ENCODE measurements at regions not wholly inside any gene's neighbourhood (a gene's known extent, or its start where the extent isn't known, plus 50 kb on each side); places are given as distances from the start of the nearest gene placed in this dataset.

GRCh38 chr16:11470676-11471415 is 115.9 kb downstream of the LITAF start:
- no peaks in the 10 kb centered on the region for H3K27me3 ChIP-seq
- no peaks in the 10 kb centered on the region for H3K36me3 ChIP-seq
- intact Hi-C loops (cut with DNase I) = no loop called here
- H3K27ac ChIP-seq = no peak overlapping the region
- DNase-seq (ENCODE audit: low spot score in 2 of 2) = no peak
- H3K4me3 ChIP-seq = no peak overlapping the region
- H3K4me1 ChIP-seq = no peaks in the 10 kb centered on the region
- TF ChIP-seq CTCF (IDR thresholded peaks at IDR 0.05) = no peak
- H3K9me3 ChIP-seq = no peaks in the 10 kb centered on the region

GRCh38 chr16:11471548-11471947 is 115.2 kb downstream of the LITAF start:
- intact Hi-C loops (cut with DNase I) = no loop called here
- H3K9me3 ChIP-seq = no peaks in the 10 kb centered on the region
- no peak for TF ChIP-seq CTCF (IDR thresholded peaks at IDR 0.05)
- DNase-seq (ENCODE audit: low spot score in 2 of 2) = no peak
- H3K36me3 ChIP-seq = no peaks in the 10 kb centered on the region
- no peaks in the 10 kb centered on the region for H3K27me3 ChIP-seq
- H3K27ac ChIP-seq = no peak overlapping the region
- H3K4me1 ChIP-seq = no peaks in the 10 kb centered on the region
- no peak overlapping the region for H3K4me3 ChIP-seq

- H3K36me3 ChIP-seq = no peaks in the 10 kb centered on the region
- no peak overlapping the region for H3K27ac ChIP-seq
- H3K9me3 ChIP-seq = no peaks in the 10 kb centered on the region
- TF ChIP-seq CTCF (IDR thresholded peaks at IDR 0.05) = no peak
- intact Hi-C loops (cut with DNase I) = no loop called here
- DNase-seq (ENCODE audit: low spot score in 2 of 2) = no peak
- H3K27me3 ChIP-seq = no peaks in the 10 kb centered on the region
- H3K4me1 ChIP-seq = no peaks in the 10 kb centered on the region
- H3K4me3 ChIP-seq = no peak overlapping the region
These were observed 114.3 kb downstream of the LITAF start for GRCh38 chr16:11472410-11472809.

GRCh38 chr16:11472851-11473250 is 113.9 kb downstream of the LITAF start:
- no peaks in the 10 kb centered on the region for H3K9me3 ChIP-seq
- no peak overlapping the region for H3K27ac ChIP-seq
- no peak for DNase-seq (ENCODE audit: low spot score in 2 of 2)
- TF ChIP-seq CTCF (IDR thresholded peaks at IDR 0.05) = no peak
- no peaks in the 10 kb centered on the region for H3K4me1 ChIP-seq
- intact Hi-C loops (cut with DNase I) = no loop called here
- no peak overlapping the region for H3K4me3 ChIP-seq
- no peaks in the 10 kb centered on the region for H3K27me3 ChIP-seq
- no peaks in the 10 kb centered on the region for H3K36me3 ChIP-seq

GRCh38 chr16:11473728-11474127 is 113.0 kb downstream of the LITAF start:
- Histone ChIP-seq H3K4me1 (no peaks in the 10 kb centered on the region), H3K27ac (no peak overlapping the region), H3K9me3 (no peaks in the 10 kb centered on the region), H3K27me3 (no peaks in the 10 kb centered on the region), H3K4me3 (no peak overlapping the region), H3K36me3 (no peaks in the 10 kb centered on the region)
- TF ChIP-seq CTCF (IDR thresholded peaks at IDR 0.05) = no peak
- DNase-seq (ENCODE audit: low spot score in 2 of 2) = no peak
- intact Hi-C loops (cut with DNase I) = no loop called here

All from ascending aorta (tissue), 2 donors.